Vagina (tissue), 2 donors: ENCODE measurements at regions not wholly inside any gene's neighbourhood (a gene's known extent, or its start where the extent isn't known, plus 50 kb on each side); places are given as distances from the start of the nearest gene placed in this dataset.

Experiments used
- DNase-seq, 2 donors: peaks; one replicate each; pipeline ENCODE4 v3.0.0-alpha.2; 2017; ENCODE audit errors: extremely low spot score in 2 of 2
- H3K27ac ChIP-seq: fragments of 200-600 bp; sonication (generic); one replicate; pipeline ENCODE4 v1.5.1; 2019
- H3K27me3 ChIP-seq: fragments of 200-600 bp; sonication (generic); one replicate; pipeline ENCODE4 v1.5.1; 2019
- H3K36me3 ChIP-seq, 2 donors: fragments of 200-600 bp; sonication (generic); one replicate each; pipeline ENCODE4 v1.5.1; 2017 to 2019
- H3K4me1 ChIP-seq: fragments of 200-600 bp; sonication (generic); one replicate; pipeline ENCODE4 v1.5.1; 2019
- H3K4me3 ChIP-seq, 2 donors: fragments of 200-600 bp; sonication (generic); 1 replicate in 1 of 2; 2 replicates in 1 of 2; pipeline ENCODE4 v1.5.1; 2016 to 2019
- H3K9me3 ChIP-seq: fragments of 200-600 bp; sonication (generic); one replicate; pipeline ENCODE4 v1.5.1; 2019
- CTCF ChIP-seq, 3 experiments: fragments of 450-650 bp in 2 of 3; fragments of 200-600 bp in 1 of 3; sonication (generic) in 1 of 3; IDR thresholded peaks; one replicate each; pipeline ENCODE4 v1.5.1; 2017 to 2019; ENCODE audit warnings: antibody characterized with exemption in 3 of 3, mild to moderate bottlenecking in 2 of 3, moderate library complexity in 2 of 3
- POLR2A ChIP-seq, 2 donors: fragments of 450-650 bp; IDR thresholded peaks; one replicate each; pipeline ENCODE4 v1.6.1; 2017; ENCODE audit warnings: antibody characterized with exemption in 2 of 2, mild to moderate bottlenecking in 2 of 2, moderate library complexity in 2 of 2
- POLR2AphosphoS5 ChIP-seq, 2 donors: sonication (generic); formaldehyde crosslinking; IDR thresholded peaks; one replicate each; pipeline ENCODE4 v1.9.0; 2017; ENCODE audit warnings: antibody characterized with exemption in 2 of 2, mild to moderate bottlenecking in 2 of 2, low read depth in 1 of 2; ENCODE audit not compliant: insufficient read depth in 1 of 2
- intact Hi-C: fragments of 100-400 bp; cut with DNase I; formaldehyde crosslinking; loops from one replicate; pipeline ENCODE4 v1.15.1; 2023

- DNase-seq: no peak
- Histone ChIP-seq H3K27me3 (no peaks in the 10 kb centered on the region), H3K36me3 (no peaks in the 10 kb centered on the region), H3K9me3 (no peaks in the 10 kb centered on the region), H3K4me3 (no peak overlapping the region), H3K4me1 (no peaks in the 10 kb centered on the region), H3K27ac (no peak overlapping the region)
- intact Hi-C loops: no loop called here
- no peak for TF ChIP-seq POLR2AphosphoS5 (IDR thresholded peaks at IDR 0.05; ENCODE audit: insufficient read depth in 1 of 2, low read depth in 1 of 2)
- no peak for TF ChIP-seq POLR2A (IDR thresholded peaks at IDR 0.05)
- TF ChIP-seq CTCF (IDR thresholded peaks at IDR 0.05): no peak
Observed at GRCh38 chr5:74412066-74412465, 228.5 kb downstream of the ENC1 start.

GRCh38 chr5:74409712-74410111, 230.8 kb downstream of the ENC1 start:
- no peaks in the 10 kb centered on the region for H3K36me3 ChIP-seq
- H3K4me3 ChIP-seq: no peak overlapping the region
- H3K9me3 ChIP-seq: no peaks in the 10 kb centered on the region
- H3K27ac ChIP-seq: no peak overlapping the region
- H3K4me1 ChIP-seq: no peaks in the 10 kb centered on the region
- H3K27me3 ChIP-seq: no peaks in the 10 kb centered on the region
- TF ChIP-seq CTCF (IDR thresholded peaks at IDR 0.05): no peak
- no peak for TF ChIP-seq POLR2AphosphoS5 (IDR thresholded peaks at IDR 0.05; ENCODE audit: insufficient read depth in 1 of 2, low read depth in 1 of 2)
- no peak for DNase-seq
- intact Hi-C loops: no loop called here

- intact Hi-C loops: no loop called here
- no peaks in the 10 kb centered on the region for H3K9me3 ChIP-seq
- no peak for TF ChIP-seq POLR2A (IDR thresholded peaks at IDR 0.05)
- TF ChIP-seq POLR2AphosphoS5 (IDR thresholded peaks at IDR 0.05; ENCODE audit: insufficient read depth in 1 of 2, low read depth in 1 of 2): no peak
- no peak for TF ChIP-seq CTCF (IDR thresholded peaks at IDR 0.05)
- no peaks in the 10 kb centered on the region for H3K27me3 ChIP-seq
- H3K4me1 ChIP-seq: no peaks in the 10 kb centered on the region
- no peak overlapping the region for H3K27ac ChIP-seq
- no peaks in the 10 kb centered on the region for H3K36me3 ChIP-seq
- DNase-seq: no peak
- no peak overlapping the region for H3K4me3 ChIP-seq
Observed at GRCh38 chr5:74409166-74409706, 231.3 kb downstream of the ENC1 start.

GRCh38 chr5:74408150-74409043, 232.1 kb downstream of the ENC1 start:
- H3K9me3 ChIP-seq: no peaks in the 10 kb centered on the region
- H3K4me3 ChIP-seq: no peak overlapping the region
- intact Hi-C loops: no loop called here
- no peaks in the 10 kb centered on the region for H3K36me3 ChIP-seq
- DNase-seq: no peak
- H3K4me1 ChIP-seq: no peaks in the 10 kb centered on the region
- TF ChIP-seq POLR2AphosphoS5 (IDR thresholded peaks at IDR 0.05; ENCODE audit: insufficient read depth in 1 of 2, low read depth in 1 of 2): no peak
- no peak for TF ChIP-seq CTCF (IDR thresholded peaks at IDR 0.05)
- TF ChIP-seq POLR2A (IDR thresholded peaks at IDR 0.05): no peak
- no peak overlapping the region for H3K27ac ChIP-seq
- H3K27me3 ChIP-seq: no peaks in the 10 kb centered on the region

GRCh38 chr5:74407701-74408100, 232.8 kb downstream of the ENC1 start:
- H3K27me3 ChIP-seq: no peaks in the 10 kb centered on the region
- no peak overlapping the region for H3K4me3 ChIP-seq
- no peaks in the 10 kb centered on the region for H3K9me3 ChIP-seq
- no peak for TF ChIP-seq CTCF (IDR thresholded peaks at IDR 0.05)
- TF ChIP-seq POLR2AphosphoS5 (IDR thresholded peaks at IDR 0.05; ENCODE audit: insufficient read depth in 1 of 2, low read depth in 1 of 2): no peak
- no peak for TF ChIP-seq POLR2A (IDR thresholded peaks at IDR 0.05)
- no peak overlapping the region for H3K27ac ChIP-seq
- H3K4me1 ChIP-seq: no peaks in the 10 kb centered on the region
- intact Hi-C loops: no loop called here
- no peak for DNase-seq
- no peaks in the 10 kb centered on the region for H3K36me3 ChIP-seq
